Suprapubic skin (tissue), 4 donors: ENCODE measurements at regions not wholly inside any gene's neighbourhood (a gene's known extent, or its start where the extent isn't known, plus 50 kb on each side); places are given as distances from the start of the nearest gene placed in this dataset.
"Not testable (repeated sequence)": the region's sequence is repeated elsewhere in the genome, so short reads cannot be mapped to it uniquely, and the experiment has no call there.

ENCODE experiments used
- DNase-seq, 2 donors: peaks; one replicate each; pipeline ENCODE4 v3.0.0-alpha.2; 2019; ENCODE audit warnings: low spot score in 2 of 2
- H3K27ac ChIP-seq: fragments of 200-600 bp; sonication (generic); one replicate; pipeline ENCODE4 v1.5.1; 2019
- H3K27me3 ChIP-seq: fragments of 200-600 bp; sonication (generic); one replicate; pipeline ENCODE4 v1.5.1; 2019
- H3K36me3 ChIP-seq: fragments of 200-600 bp; sonication (generic); one replicate; pipeline ENCODE4 v1.5.1; 2019
- H3K4me1 ChIP-seq: fragments of 200-600 bp; sonication (generic); one replicate; pipeline ENCODE4 v1.5.1; 2019
- H3K4me3 ChIP-seq: fragments of 200-600 bp; sonication (generic); one replicate; pipeline ENCODE4 v1.5.1; 2019; ENCODE audit warnings: mild to moderate bottlenecking
- H3K9me3 ChIP-seq: fragments of 200-600 bp; sonication (generic); one replicate; pipeline ENCODE4 v1.5.1; 2019
- CTCF ChIP-seq, 2 donors: fragments of 200-600 bp in 1 of 2; fragments of 450-650 bp in 1 of 2; sonication (generic) in 1 of 2; IDR thresholded peaks; one replicate each; pipeline ENCODE4 v1.5.1; 2016 to 2019; ENCODE audit warnings: antibody characterized with exemption in 2 of 2, mild to moderate bottlenecking in 1 of 2, moderate library complexity in 1 of 2
- EP300 ChIP-seq: sonication (generic); formaldehyde crosslinking; IDR thresholded peaks from one replicate; pipeline ENCODE4 v1.6.1; 2017; ENCODE audit warnings: antibody characterized with exemption
- POLR2A ChIP-seq, 2 donors: fragments of 450-650 bp; IDR thresholded peaks; one replicate each; pipeline ENCODE4 v1.6.1; 2017; ENCODE audit warnings: antibody characterized with exemption in 2 of 2, mild to moderate bottlenecking in 2 of 2, moderate library complexity in 2 of 2
- POLR2AphosphoS5 ChIP-seq, 3 donors: sonication (generic); formaldehyde crosslinking; IDR thresholded peaks; one replicate each; pipeline ENCODE4 v1.6.1; 2017; ENCODE audit warnings: antibody characterized with exemption in 3 of 3
- WGBS: methylation state at CpG from one replicate; pipeline ENCODE4 v1.1.5; 2018; 5-methylcytosine and 5-hydroxymethylcytosine counted together

- Histone ChIP-seq H3K27ac (no peak overlapping the region), H3K4me1 (peaks cover 4% of the 10 kb centered on the region), H3K36me3 (no peaks in the 10 kb centered on the region), H3K4me3 (no peak overlapping the region), H3K9me3 (no peaks in the 10 kb centered on the region), H3K27me3 (peaks cover 32% of the 10 kb centered on the region)
- DNase-seq, result no peak
- 27% methylated on average over 14 of the region's 14 CpGs for WGBS
- TF ChIP-seq CTCF (IDR thresholded peaks at IDR 0.05) (no peak), POLR2A (IDR thresholded peaks at IDR 0.05) (no peak), EP300 (no peak)
Observed at GRCh38 chr20:51275826-51276225, 252.9 kb upstream of the KCNG1 start.

GRCh38 chr20:51275181-51275580 is 252.3 kb upstream of the KCNG1 start:
- TF ChIP-seq POLR2A (IDR thresholded peaks at IDR 0.05) (no peak), POLR2AphosphoS5 (IDR thresholded peaks at IDR 0.05) (no peak), EP300 (no peak), CTCF (IDR thresholded peaks at IDR 0.05) (no peak)
- H3K27me3 ChIP-seq, result peaks cover 32% of the 10 kb centered on the region
- 53% methylated on average over 5 of the region's 5 CpGs for WGBS

GRCh38 chr20:51272401-51272800 is 249.5 kb upstream of the KCNG1 start:
- Histone ChIP-seq H3K27me3 (peaks cover 24% of the 10 kb centered on the region), H3K27ac (no peak overlapping the region), H3K36me3 (no peaks in the 10 kb centered on the region), H3K4me1 (peaks cover 4% of the 10 kb centered on the region), H3K9me3 (no peaks in the 10 kb centered on the region), H3K4me3 (no peak overlapping the region)
- no peak for TF ChIP-seq EP300
- no peak for TF ChIP-seq POLR2AphosphoS5 (IDR thresholded peaks at IDR 0.05)
- no peak for TF ChIP-seq POLR2A (IDR thresholded peaks at IDR 0.05)
- no peak for TF ChIP-seq CTCF (IDR thresholded peaks at IDR 0.05)
- WGBS, result 45% methylated on average over 5 of the region's 5 CpGs
- no peak for DNase-seq

More at GRCh38 chr20:51275181-51275580, 252.3 kb upstream of the KCNG1 start:
- no peak for DNase-seq
- peaks cover 4% of the 10 kb centered on the region for H3K4me1 ChIP-seq
- no peaks in the 10 kb centered on the region for H3K9me3 ChIP-seq
- H3K36me3 ChIP-seq, result no peaks in the 10 kb centered on the region
- H3K27ac ChIP-seq, result no peak overlapping the region
- no peak overlapping the region for H3K4me3 ChIP-seq

GRCh38 chr20:51271931-51272330 is 249.0 kb upstream of the KCNG1 start:
- TF ChIP-seq POLR2A (IDR thresholded peaks at IDR 0.05), result no peak
- TF ChIP-seq POLR2AphosphoS5 (IDR thresholded peaks at IDR 0.05), result no peak
- no peak for TF ChIP-seq EP300
- TF ChIP-seq CTCF (IDR thresholded peaks at IDR 0.05), result no peak

GRCh38 chr20:51271289-51271688 is 248.4 kb upstream of the KCNG1 start:
- H3K27me3 ChIP-seq, result peaks cover 19% of the 10 kb centered on the region
- H3K4me1 ChIP-seq, H3K9me3 ChIP-seq, H3K36me3 ChIP-seq, H3K27ac ChIP-seq, H3K4me3 ChIP-seq, DNase-seq: not testable (repeated sequence)
- 100% methylated on average over 2 of the region's 2 CpGs for WGBS

More at GRCh38 chr20:51271931-51272330, 249.0 kb upstream of the KCNG1 start:
- Histone ChIP-seq H3K9me3 (no peaks in the 10 kb centered on the region), H3K27ac (no peak overlapping the region), H3K36me3 (no peaks in the 10 kb centered on the region), H3K27me3 (peaks cover 20% of the 10 kb centered on the region), H3K4me3 (no peak overlapping the region), H3K4me1 (peaks cover 4% of the 10 kb centered on the region)
- DNase-seq, result no peak
- WGBS, result 79% methylated on average over 7 of the region's 7 CpGs

- H3K4me1 ChIP-seq, result no peaks in the 10 kb centered on the region
- no peak overlapping the region for H3K4me3 ChIP-seq
- no peaks in the 10 kb centered on the region for H3K9me3 ChIP-seq
- no peak for TF ChIP-seq EP300
- no peak for TF ChIP-seq POLR2AphosphoS5 (IDR thresholded peaks at IDR 0.05)
- TF ChIP-seq POLR2A (IDR thresholded peaks at IDR 0.05), result no peak
- no peak for TF ChIP-seq CTCF (IDR thresholded peaks at IDR 0.05)
- 71% methylated on average over 4 of the region's 4 CpGs for WGBS
- no peaks in the 10 kb centered on the region for H3K36me3 ChIP-seq
- DNase-seq, result no peak
- peaks cover 12% of the 10 kb centered on the region for H3K27me3 ChIP-seq
- H3K27ac ChIP-seq, result no peak overlapping the region
Observed at GRCh38 chr20:51269671-51270070, 246.8 kb upstream of the KCNG1 start.
